Uterus (tissue), 3 donors: ENCODE measurements at regions not wholly inside any gene's neighbourhood (a gene's known extent, or its start where the extent isn't known, plus 50 kb on each side); places are given as distances from the start of the nearest gene placed in this dataset.
"Not testable (repeated sequence)": the region's sequence is repeated elsewhere in the genome, so short reads cannot be mapped to it uniquely, and the experiment has no call there.

Experiments used
- DNase-seq, 2 donors: peaks; one replicate each; pipeline ENCODE4 v3.0.0-alpha.2; 2019 to 2020
- H3K27ac ChIP-seq, 2 donors: fragments of 200-600 bp; sonication (generic); 1 replicate in 1 of 2; 2 replicates in 1 of 2; pipeline ENCODE4 v1.5.1; 2016 to 2018
- H3K27me3 ChIP-seq, 2 donors: fragments of 200-600 bp; sonication (generic); one replicate each; pipeline ENCODE4 v1.5.1; 2018 to 2019; ENCODE audit warnings: control low read depth in 1 of 2
- H3K36me3 ChIP-seq, 2 donors: fragments of 200-600 bp; sonication (generic); one replicate each; pipeline ENCODE4 v1.5.1; 2019; ENCODE audit warnings: control low read depth in 1 of 2
- H3K4me1 ChIP-seq, 2 donors: fragments of 200-600 bp; sonication (generic); one replicate each; pipeline ENCODE4 v1.5.1; 2018 to 2019; ENCODE audit warnings: control low read depth in 1 of 2
- H3K4me3 ChIP-seq, 2 donors: fragments of 200-600 bp; sonication (generic); 1 replicate in 1 of 2; 2 replicates in 1 of 2; pipeline ENCODE4 v1.5.1; 2018 to 2019; ENCODE audit warnings: mild to moderate bottlenecking in 1 of 2
- H3K9me3 ChIP-seq, 2 donors: fragments of 200-600 bp; sonication (generic); one replicate each; pipeline ENCODE4 v1.5.1; 2019; ENCODE audit warnings: control low read depth in 1 of 2
- intact Hi-C: fragments of 100-400 bp; cut with DNase I; formaldehyde crosslinking; loops from one replicate; pipeline ENCODE4 v1.15.1; 2023; ENCODE audit warnings: low total_unique reads
- donor health status: DM: yes; HTN: yes; CAD: no.

DNA sequence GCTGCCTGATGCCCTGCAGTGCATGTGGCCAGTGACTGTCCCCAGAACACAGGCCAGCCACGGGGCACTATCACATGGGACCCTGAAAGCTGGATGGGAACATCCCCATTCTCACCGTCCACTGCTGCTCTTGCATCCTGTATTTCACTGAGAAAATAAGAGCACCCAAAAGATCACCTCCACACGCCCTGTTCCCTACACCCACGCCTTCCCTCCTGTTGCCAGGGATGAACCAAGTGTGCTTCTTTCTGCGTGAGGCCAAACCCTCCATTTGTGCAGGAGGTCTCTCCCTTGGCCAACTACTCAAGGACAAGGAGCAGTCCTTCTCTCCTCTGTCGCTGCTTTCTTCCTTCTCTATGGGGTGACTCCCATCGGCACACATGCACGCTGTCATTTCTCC is 118.3 kb downstream of the LRRC37A3 start:
- H3K9me3 ChIP-seq, DNase-seq, intact Hi-C loops, H3K27ac ChIP-seq, H3K4me3 ChIP-seq, H3K36me3 ChIP-seq, H3K27me3 ChIP-seq, H3K4me1 ChIP-seq: not testable (repeated sequence)

- H3K4me1 ChIP-seq, H3K4me3 ChIP-seq, H3K36me3 ChIP-seq, DNase-seq, intact Hi-C loops, H3K27me3 ChIP-seq, H3K9me3 ChIP-seq, H3K27ac ChIP-seq: not testable (repeated sequence)
These were observed 118.8 kb downstream of the LRRC37A3 start for GRCh38 chr17:64800361-64800895.

DNA sequence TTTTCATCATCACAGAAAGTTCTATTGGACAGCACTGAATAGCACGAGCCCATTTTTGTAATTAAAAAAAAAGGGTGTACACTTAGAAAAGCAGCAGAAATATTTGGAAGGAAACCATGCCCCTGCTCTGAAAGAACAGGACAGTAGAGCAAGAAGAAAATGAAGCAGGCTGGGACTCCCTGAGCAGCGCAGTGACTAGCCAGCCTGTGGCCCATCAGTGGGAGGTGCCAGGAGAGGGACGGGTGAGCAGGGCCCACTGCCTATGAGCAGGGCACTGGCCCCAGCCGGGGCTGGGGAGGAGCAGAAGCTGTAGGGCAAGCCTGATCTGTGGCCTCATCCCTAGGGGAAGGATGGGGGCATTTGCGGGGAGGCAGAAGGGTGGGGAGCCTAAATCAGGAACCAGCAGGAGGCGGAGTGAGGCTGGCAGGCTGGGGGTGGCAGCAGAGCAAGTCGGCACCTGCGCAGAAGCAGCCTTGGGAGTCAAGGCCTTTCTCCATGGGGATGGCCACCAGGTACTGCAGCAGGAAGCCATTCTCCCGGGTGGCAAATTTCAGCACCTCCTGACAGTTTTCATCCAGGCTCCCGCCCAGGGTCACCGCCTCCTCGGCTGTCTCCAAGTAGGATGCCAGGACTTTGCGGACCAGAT is 119.6 kb downstream of the LRRC37A3 start:
- H3K9me3 ChIP-seq, H3K36me3 ChIP-seq, H3K4me3 ChIP-seq, DNase-seq, H3K4me1 ChIP-seq, H3K27me3 ChIP-seq, intact Hi-C loops, H3K27ac ChIP-seq: not testable (repeated sequence)

DNA sequence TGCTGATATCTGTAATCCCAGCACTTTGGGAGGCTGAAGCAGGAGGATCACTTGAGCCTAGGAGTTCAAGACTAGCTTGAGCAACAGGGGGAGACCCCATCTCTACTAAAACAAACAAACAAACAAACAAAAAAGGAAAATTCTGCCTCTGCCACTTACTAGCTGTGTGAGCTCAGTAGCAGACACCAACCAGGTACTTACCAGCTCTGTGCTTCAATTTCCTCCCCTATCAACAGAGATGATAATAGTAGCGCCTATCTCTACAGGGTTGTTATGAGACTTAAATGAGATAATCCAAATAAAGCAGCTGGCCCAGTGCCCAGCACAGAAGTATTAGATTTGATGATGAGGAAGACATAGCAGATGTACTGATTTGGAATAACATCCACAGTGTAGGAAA is 120.3 kb downstream of the LRRC37A3 start:
- H3K9me3 ChIP-seq, H3K27me3 ChIP-seq, intact Hi-C loops, H3K36me3 ChIP-seq, H3K4me1 ChIP-seq, H3K27ac ChIP-seq, DNase-seq, H3K4me3 ChIP-seq: not testable (repeated sequence)

DNA sequence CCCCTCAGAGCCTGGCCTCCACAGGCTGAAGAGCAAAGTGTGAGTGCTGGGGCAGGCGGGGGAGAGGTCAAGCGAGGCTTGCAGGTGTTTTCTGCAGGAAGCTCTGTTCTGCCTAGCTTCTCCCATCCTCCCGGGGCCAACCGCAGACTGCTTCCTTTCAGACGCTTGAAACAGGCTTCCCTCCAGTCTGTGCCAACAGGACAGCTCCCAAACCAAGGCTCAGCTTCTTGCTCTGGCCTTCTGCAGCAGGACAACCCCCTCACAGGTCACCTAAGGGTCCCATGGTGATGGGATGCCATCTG is 120.8 kb downstream of the LRRC37A3 start:
- H3K36me3 ChIP-seq, H3K27ac ChIP-seq, H3K9me3 ChIP-seq, H3K27me3 ChIP-seq, H3K4me1 ChIP-seq, H3K4me3 ChIP-seq, intact Hi-C loops, DNase-seq: not testable (repeated sequence)

DNA sequence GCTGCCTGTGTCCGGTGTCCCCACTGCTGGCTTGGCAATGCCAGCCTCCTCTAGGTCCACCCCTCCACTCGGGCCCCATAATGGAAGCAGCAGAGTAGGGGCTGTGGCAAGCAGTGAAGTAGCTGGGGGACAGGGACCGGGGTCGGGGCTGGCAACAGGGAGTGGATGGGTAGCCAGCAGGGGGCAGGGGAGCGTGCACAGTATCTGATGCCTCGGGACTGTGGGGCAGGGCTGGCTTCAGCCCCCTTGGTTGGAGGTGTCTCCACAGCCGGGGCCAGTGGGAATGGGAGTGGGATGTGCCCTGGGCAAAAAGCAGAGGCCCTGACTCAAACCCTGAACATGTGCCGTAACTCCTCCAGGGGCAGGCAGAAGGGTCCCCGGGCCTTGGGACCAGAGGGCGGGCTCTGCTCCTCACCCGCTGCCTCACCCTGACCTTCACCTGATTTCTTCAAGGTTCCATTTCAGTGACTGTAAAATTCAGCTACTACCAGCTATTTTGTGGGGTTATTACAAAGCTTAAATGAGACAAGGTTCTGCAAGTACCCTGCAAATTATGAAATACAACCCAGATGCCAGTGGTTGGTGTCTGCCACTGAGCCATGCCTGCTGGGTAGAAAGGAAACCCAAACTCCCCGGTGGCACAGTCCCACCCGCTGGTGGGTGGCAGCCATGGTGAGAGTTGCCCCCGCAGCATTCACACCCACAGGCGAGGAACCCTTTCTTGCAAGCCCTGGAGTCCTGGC is 121.4 kb downstream of the LRRC37A3 start:
- H3K9me3 ChIP-seq, H3K36me3 ChIP-seq, H3K27me3 ChIP-seq, H3K27ac ChIP-seq, DNase-seq, intact Hi-C loops, H3K4me3 ChIP-seq, H3K4me1 ChIP-seq: not testable (repeated sequence)

DNA sequence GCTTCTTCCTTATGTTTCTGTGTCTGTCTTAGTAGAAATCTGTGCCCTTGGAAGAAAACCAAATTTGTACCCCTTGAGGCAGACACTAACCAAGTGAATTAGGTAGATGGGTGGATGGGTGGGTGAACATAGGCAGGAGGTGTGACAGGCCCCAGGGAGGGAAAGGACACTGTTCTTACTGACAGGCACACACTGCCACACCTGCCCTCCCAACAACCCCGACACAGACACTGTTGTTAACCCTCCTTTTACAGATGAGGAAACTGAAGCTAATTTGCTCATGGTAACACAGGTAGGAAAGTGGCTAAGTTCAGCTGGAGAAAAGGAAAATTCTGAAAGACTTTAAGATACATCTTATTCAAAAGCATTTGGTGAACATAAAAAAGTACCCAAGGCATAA is 123.9 kb downstream of the LRRC37A3 start:
- H3K4me3 ChIP-seq, DNase-seq, H3K4me1 ChIP-seq, H3K36me3 ChIP-seq, H3K27ac ChIP-seq, H3K9me3 ChIP-seq, H3K27me3 ChIP-seq, intact Hi-C loops: not testable (repeated sequence)

DNA sequence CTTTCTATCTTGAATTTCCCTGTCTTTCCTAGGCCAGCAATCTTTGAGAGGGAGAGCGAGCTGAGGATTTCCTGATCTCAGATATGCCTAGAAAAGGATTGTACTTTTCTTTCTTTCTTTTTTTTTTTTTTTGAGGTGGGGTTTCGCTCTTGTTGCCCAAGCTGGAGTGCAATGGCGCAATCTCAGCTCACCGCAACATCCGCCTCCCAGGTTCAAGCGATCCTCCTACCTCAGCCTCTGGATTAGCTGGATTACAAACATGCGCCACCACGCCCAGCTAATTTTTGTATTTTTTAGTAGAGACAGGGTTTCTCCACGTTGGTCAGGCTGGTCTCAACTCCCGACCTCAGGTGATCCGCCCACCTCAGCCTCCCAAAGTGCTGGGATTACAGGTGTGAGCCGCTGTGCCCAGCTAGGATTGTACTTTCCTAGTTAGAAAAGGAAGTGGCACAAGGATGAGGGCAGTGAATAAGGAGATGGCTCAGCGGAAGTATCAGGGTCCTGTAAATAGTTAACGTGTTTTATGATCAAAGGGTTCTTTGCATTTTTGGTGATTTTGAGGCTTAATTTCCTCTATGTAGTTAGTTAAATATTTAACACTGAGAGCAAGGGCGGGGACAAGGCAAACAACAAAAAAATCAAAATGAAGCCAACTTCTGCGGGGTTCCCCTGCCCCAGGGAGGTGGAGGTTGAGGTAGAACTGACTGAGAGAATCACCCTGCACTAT is 124.6 kb downstream of the LRRC37A3 start:
- H3K27ac ChIP-seq, H3K9me3 ChIP-seq, H3K4me3 ChIP-seq, intact Hi-C loops, H3K27me3 ChIP-seq, H3K36me3 ChIP-seq, H3K4me1 ChIP-seq, DNase-seq: not testable (repeated sequence)

DNA sequence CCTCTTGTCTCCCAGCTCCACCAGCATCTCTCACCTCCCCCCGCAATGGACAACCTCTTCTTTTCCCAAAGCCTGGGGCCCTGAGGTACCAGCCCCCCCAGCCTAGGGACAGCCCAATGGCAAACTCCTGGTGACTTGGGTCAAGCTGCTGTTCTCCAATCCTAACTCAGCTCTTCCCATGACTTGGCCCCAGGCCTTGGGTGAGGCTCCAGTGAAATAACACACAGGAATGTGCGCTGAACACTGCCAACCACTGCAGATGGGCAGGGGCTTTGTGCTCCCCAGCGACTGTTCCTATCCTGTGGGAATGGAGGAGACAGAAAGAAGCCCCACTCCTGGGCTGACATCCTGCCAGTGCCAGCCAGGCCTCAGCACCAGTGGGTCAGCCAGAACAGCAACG is 125.2 kb downstream of the LRRC37A3 start:
- not testable (repeated sequence) for H3K9me3 ChIP-seq
- peak overlapping the region in 1 of 2 donors; percentile 11 for H3K27ac ChIP-seq

DNA sequence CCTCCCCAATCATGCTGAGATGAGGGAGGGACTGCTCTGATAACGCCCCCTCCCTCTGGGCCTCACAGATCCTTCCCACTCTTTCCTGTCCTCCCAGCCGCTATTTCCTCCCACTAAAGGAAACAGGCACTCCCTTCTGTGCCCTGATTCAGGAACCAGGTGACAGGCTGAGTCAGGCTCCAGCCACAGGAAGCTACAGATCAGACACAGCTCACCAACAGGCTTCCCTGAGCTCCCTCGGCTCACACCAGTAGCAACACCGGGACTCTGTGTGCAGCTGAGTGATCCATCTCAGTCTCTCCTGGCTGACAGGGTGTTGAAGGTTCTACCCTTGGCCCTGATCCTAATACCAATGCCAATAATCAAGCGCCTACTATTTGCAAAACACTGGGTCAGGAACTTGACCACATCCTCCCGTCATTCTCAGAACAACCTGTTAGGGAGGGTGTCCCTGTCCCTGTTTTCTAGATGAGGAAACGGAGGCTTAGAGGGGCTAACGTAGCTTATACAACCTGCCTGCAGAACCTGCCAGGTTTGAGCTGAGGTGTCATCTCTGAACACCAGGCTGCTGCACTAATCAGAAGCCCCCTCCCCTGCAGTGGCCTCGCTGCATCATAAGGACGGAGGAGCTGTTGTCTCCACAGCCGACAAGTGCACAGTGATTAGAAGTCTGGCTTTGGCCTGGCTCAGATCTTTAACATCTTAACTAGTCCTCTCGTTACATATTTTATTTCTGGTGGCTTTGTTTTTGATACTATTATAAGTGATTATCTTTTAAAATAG is 126.3 kb downstream of the LRRC37A3 start:
- H3K4me1 ChIP-seq, DNase-seq, H3K27me3 ChIP-seq, H3K9me3 ChIP-seq, intact Hi-C loops, H3K36me3 ChIP-seq, H3K4me3 ChIP-seq: not testable (repeated sequence)
- peak overlapping the region in 1 of 2 donors; percentile 15 for H3K27ac ChIP-seq

More for the DNA sequence above, 125.2 kb downstream of the LRRC37A3 start:
- H3K4me3 ChIP-seq, intact Hi-C loops, H3K36me3 ChIP-seq, H3K4me1 ChIP-seq, DNase-seq, H3K27me3 ChIP-seq: not testable (repeated sequence)

DNA sequence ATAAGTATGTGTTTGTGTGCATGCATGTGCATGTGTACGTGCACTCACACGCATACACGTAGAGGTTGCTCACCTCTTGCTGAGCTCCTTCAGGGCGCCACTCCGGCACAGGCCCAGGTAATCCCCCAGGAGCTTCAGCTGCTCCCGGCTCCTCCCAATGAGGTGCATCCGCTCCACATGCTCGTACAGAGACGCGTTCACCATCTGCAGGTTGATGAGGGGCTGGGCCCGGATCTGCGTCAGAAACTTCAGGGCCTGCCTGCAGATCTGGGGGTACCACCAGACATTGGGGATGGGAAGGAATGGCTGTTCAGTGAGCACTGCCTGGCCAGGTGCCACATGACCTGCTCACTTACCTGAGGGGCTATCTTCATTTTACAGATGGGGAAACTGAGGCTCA is 127.0 kb downstream of the LRRC37A3 start:
- H3K36me3 ChIP-seq, H3K9me3 ChIP-seq, DNase-seq, intact Hi-C loops, H3K4me1 ChIP-seq, H3K27ac ChIP-seq, H3K4me3 ChIP-seq, H3K27me3 ChIP-seq: not testable (repeated sequence)

- DNase-seq, H3K36me3 ChIP-seq, H3K4me3 ChIP-seq, H3K27ac ChIP-seq, H3K27me3 ChIP-seq, H3K9me3 ChIP-seq, intact Hi-C loops, H3K4me1 ChIP-seq: not testable (repeated sequence)
These were observed 127.6 kb downstream of the LRRC37A3 start for GRCh38 chr17:64791691-64792090.

- intact Hi-C loops, H3K9me3 ChIP-seq, H3K4me3 ChIP-seq, H3K27me3 ChIP-seq, H3K27ac ChIP-seq, DNase-seq, H3K4me1 ChIP-seq, H3K36me3 ChIP-seq: not testable (repeated sequence)
These were observed 128.1 kb downstream of the LRRC37A3 start for GRCh38 chr17:64791226-64791625.
